ENCODE measurements at regions not wholly inside any gene's neighbourhood (a gene's known extent, or its start where the extent isn't known, plus 50 kb on each side); places are given as distances from the start of the nearest gene placed in this dataset.

GRCh38 chr14:30317729-30318128, 241.2 kb upstream of the G2E3 start:
- Histone ChIP-seq H3K18ac (ENCODE audit: insufficient read length, low read depth, low read length) (no peak overlapping the region), H2BK5ac (ENCODE audit: insufficient read length, low read length) (no peak overlapping the region), H2BK120ac (ENCODE audit: low read depth, low read length, poor library complexity, severe bottlenecking) (no peak overlapping the region), H3K14ac (ENCODE audit: insufficient read depth, low read length) (no peak overlapping the region), H3T11ph (ENCODE audit: low read length) (no peak overlapping the region), H3K23ac (ENCODE audit: insufficient read length, low read depth, low read length) (no peak overlapping the region), H3K27me3 (ENCODE audit: insufficient read depth, low read length) (no peaks in the 10 kb centered on the region), H4K8ac (replicated peaks; ENCODE audit: insufficient read length, low read depth, low read length) (no peak overlapping the region), H3K4me1 (ENCODE audit: insufficient read depth, low read length) (no peaks in the 10 kb centered on the region), H3K9ac (ENCODE audit: extremely low read depth, insufficient read length, low read length) (no peak overlapping the region), H3K79me2 (ENCODE audit: insufficient read depth, low read length) (no peaks in the 10 kb centered on the region), H2BK15ac (ENCODE audit: low read depth, low read length) (no peak overlapping the region), H3K4me2 (ENCODE audit: insufficient read depth, insufficient read length, low read length) (no peak overlapping the region), H3K9me3 (ENCODE audit: control insufficient read depth, low read depth, low read length) (no peaks in the 10 kb centered on the region), H3K27ac (ENCODE audit: insufficient read length, low read depth, low read length) (no peak overlapping the region), H2BK12ac (ENCODE audit: insufficient read length, low read depth, low read length) (no peak overlapping the region), H4K91ac (ENCODE audit: insufficient read length, low read depth, low read length) (no peak overlapping the region), H3K23me2 (ENCODE audit: insufficient read length, low read depth, low read length, poor library complexity, severe bottlenecking) (no peaks in the 10 kb centered on the region), H2BK20ac (ENCODE audit: low read depth, low read length, poor library complexity, severe bottlenecking) (no peak overlapping the region), H3K4ac (ENCODE audit: low read depth, low read length) (no peak overlapping the region), H3K56ac (ENCODE audit: insufficient read length, low read depth, low read length) (no peak overlapping the region), H2AK5ac (ENCODE audit: insufficient read length, low read length) (no peak overlapping the region), H3K79me1 (ENCODE audit: insufficient read depth, low read depth, low read length, poor library complexity, severe bottlenecking) (no peaks in the 10 kb centered on the region), H4K5ac (ENCODE audit: insufficient read length, low read depth, low read length) (no peak overlapping the region), H4K20me1 (ENCODE audit: control insufficient read depth, insufficient read depth, insufficient read length) (no peaks in the 10 kb centered on the region), H2AFZ (ENCODE audit: low read length) (no peak overlapping the region)
- Mint-ChIP-seq H3K36me3 (ENCODE audit: insufficient read depth in 1 of 3, low read depth in 3 of 3) (no peaks in the 10 kb centered on the region), H3K4me1 (peaks cover 3 to 4% of the 10 kb centered on the region in 2 experiments), H3K9me3 (peaks cover 0 to 4% of the 10 kb centered on the region in 2 experiments; a peak in 2 of 5 replicates), H3K27me3 (ENCODE audit: low read depth) (peaks cover 3% of the 10 kb centered on the region; the same call in 1 of the 2 replicates), H3K4me3 (no peak overlapping the region), H3K27ac (peak overlapping the region in 1 of 3 experiments; percentile 58; a peak in 1 of 7 replicates)
- no CpG with 5 or more reads among the region's 4 CpGs for WGBS (ENCODE audit: extremely low coverage, insufficient read length, low lambda C conversion rate)
- TF ChIP-seq CTCF (conservative IDR thresholded peaks at IDR 0.05): no peak
- DNase-seq: no peak

All from H9 (cell line).